Suprapubic skin (tissue), 4 donors: ENCODE measurements at regions not wholly inside any gene's neighbourhood (a gene's known extent, or its start where the extent isn't known, plus 50 kb on each side); places are given as distances from the start of the nearest gene placed in this dataset.
"Not testable (repeated sequence)": the region's sequence is repeated elsewhere in the genome, so short reads cannot be mapped to it uniquely, and the experiment has no call there.

Source experiments
- DNase-seq, 2 donors: peaks; one replicate each; pipeline ENCODE4 v3.0.0-alpha.2; 2019; ENCODE audit warnings: low spot score in 2 of 2
- H3K27ac ChIP-seq: fragments of 200-600 bp; sonication (generic); one replicate; pipeline ENCODE4 v1.5.1; 2019
- H3K27me3 ChIP-seq: fragments of 200-600 bp; sonication (generic); one replicate; pipeline ENCODE4 v1.5.1; 2019
- H3K36me3 ChIP-seq: fragments of 200-600 bp; sonication (generic); one replicate; pipeline ENCODE4 v1.5.1; 2019
- H3K4me1 ChIP-seq: fragments of 200-600 bp; sonication (generic); one replicate; pipeline ENCODE4 v1.5.1; 2019
- H3K4me3 ChIP-seq: fragments of 200-600 bp; sonication (generic); one replicate; pipeline ENCODE4 v1.5.1; 2019; ENCODE audit warnings: mild to moderate bottlenecking
- H3K9me3 ChIP-seq: fragments of 200-600 bp; sonication (generic); one replicate; pipeline ENCODE4 v1.5.1; 2019
- CTCF ChIP-seq, 2 donors: fragments of 200-600 bp in 1 of 2; fragments of 450-650 bp in 1 of 2; sonication (generic) in 1 of 2; IDR thresholded peaks; one replicate each; pipeline ENCODE4 v1.5.1; 2016 to 2019; ENCODE audit warnings: antibody characterized with exemption in 2 of 2, mild to moderate bottlenecking in 1 of 2, moderate library complexity in 1 of 2
- EP300 ChIP-seq: sonication (generic); formaldehyde crosslinking; IDR thresholded peaks from one replicate; pipeline ENCODE4 v1.6.1; 2017; ENCODE audit warnings: antibody characterized with exemption
- POLR2A ChIP-seq, 2 donors: fragments of 450-650 bp; IDR thresholded peaks; one replicate each; pipeline ENCODE4 v1.6.1; 2017; ENCODE audit warnings: antibody characterized with exemption in 2 of 2, mild to moderate bottlenecking in 2 of 2, moderate library complexity in 2 of 2
- POLR2AphosphoS5 ChIP-seq, 3 donors: sonication (generic); formaldehyde crosslinking; IDR thresholded peaks; one replicate each; pipeline ENCODE4 v1.6.1; 2017; ENCODE audit warnings: antibody characterized with exemption in 3 of 3
- WGBS: methylation state at CpG from one replicate; pipeline ENCODE4 v1.1.5; 2018; 5-methylcytosine and 5-hydroxymethylcytosine counted together

GRCh38 chr1:68720476-68720875 lies 223.6 kb upstream of the DEPDC1 start:
- no peak overlapping the region for H3K4me3 ChIP-seq
- 82% methylated on average over 1 of the region's 1 CpG for WGBS
- no peaks in the 10 kb centered on the region for H3K27me3 ChIP-seq
- DNase-seq: no peak
- TF ChIP-seq POLR2AphosphoS5 (IDR thresholded peaks at IDR 0.05) (no peak), POLR2A (IDR thresholded peaks at IDR 0.05) (no peak), EP300 (no peak), CTCF (IDR thresholded peaks at IDR 0.05) (no peak)
- H3K36me3 ChIP-seq: no peaks in the 10 kb centered on the region
- no peak overlapping the region for H3K27ac ChIP-seq
- H3K9me3 ChIP-seq: no peaks in the 10 kb centered on the region
- H3K4me1 ChIP-seq: no peaks in the 10 kb centered on the region

DNA sequence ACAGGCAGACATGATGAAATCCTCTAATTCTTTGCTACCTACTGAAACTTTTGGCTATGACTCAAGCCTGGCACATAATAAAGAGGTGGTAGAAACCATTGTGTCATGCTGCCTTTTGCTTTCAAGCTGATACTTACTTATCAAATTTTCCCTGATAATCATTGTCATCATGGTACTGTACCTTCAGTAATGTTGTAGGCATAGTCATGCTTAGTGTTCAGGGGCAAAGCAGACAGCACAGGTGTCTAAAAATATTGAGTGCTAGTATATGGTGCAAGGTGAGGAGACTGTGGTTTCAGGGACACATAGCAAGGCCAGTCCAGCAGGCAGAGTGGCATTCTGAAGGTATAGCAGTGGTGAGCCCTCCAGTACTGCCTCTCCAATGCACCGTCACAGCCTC lies 226.9 kb upstream of the DEPDC1 start:
- DNase-seq: no peak
- H3K27ac ChIP-seq: no peak overlapping the region
- no peaks in the 10 kb centered on the region for H3K4me1 ChIP-seq
- WGBS: 93% methylated on average over 1 of the region's 1 CpG
- no peak overlapping the region for H3K4me3 ChIP-seq
- no peaks in the 10 kb centered on the region for H3K9me3 ChIP-seq
- H3K36me3 ChIP-seq: no peaks in the 10 kb centered on the region
- TF ChIP-seq POLR2AphosphoS5 (IDR thresholded peaks at IDR 0.05): no peak
- TF ChIP-seq POLR2A (IDR thresholded peaks at IDR 0.05): no peak
- H3K27me3 ChIP-seq: no peaks in the 10 kb centered on the region

DNA sequence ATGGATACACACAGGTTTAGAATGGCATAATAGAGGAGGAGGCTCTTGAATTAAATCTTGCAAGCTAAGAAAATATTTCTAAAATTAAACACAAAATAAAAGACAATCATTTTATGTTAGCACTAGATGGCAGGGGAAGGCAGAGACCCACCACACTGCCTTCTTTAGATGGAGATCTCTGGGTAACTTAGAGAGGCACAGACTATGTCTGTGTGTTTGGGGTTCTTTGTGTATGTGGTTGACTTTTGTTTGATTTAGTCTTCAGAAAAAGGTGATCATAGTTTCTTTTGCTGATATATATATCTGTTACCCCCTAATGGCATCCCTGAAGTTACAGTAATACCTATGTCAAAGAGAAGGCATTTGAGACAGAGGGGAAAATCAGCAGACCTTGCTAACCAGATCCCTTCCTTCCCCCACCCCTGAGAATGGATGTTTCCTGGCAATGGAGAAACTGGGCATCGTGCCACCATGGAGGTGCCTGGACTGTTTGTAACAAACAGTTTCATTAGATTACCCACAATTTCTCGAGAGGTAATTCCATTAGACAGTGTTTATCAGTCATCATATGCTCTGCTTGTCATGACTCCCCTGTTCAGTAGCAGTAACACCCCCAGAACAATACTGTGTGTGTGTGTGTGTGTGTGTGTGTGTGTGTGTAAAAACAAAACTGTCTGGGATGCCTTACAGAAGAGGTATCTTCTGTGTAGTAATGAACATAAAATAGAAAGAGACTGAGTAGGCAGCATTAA lies 228.3 kb upstream of the DEPDC1 start:
- no peaks in the 10 kb centered on the region for H3K36me3 ChIP-seq
- H3K27me3 ChIP-seq: no peaks in the 10 kb centered on the region
- H3K27ac ChIP-seq: no peak overlapping the region
- WGBS: 20% methylated on average over 2 of the region's 2 CpGs
- TF ChIP-seq POLR2A (IDR thresholded peaks at IDR 0.05) (no peak), EP300 (no peak), POLR2AphosphoS5 (IDR thresholded peaks at IDR 0.05) (no peak)
- no peaks in the 10 kb centered on the region for H3K4me1 ChIP-seq
- H3K4me3 ChIP-seq: no peak overlapping the region
- DNase-seq: no peak
- no peaks in the 10 kb centered on the region for H3K9me3 ChIP-seq

GRCh38 chr1:68739486-68739885 lies 242.6 kb upstream of the DEPDC1 start:
- not testable (repeated sequence) for H3K9me3 ChIP-seq, H3K4me3 ChIP-seq, H3K27me3 ChIP-seq, DNase-seq, H3K36me3 ChIP-seq, H3K4me1 ChIP-seq, H3K27ac ChIP-seq
- 89% methylated on average over 18 of the region's 19 CpGs for WGBS

GRCh38 chr1:68745011-68745410 lies 248.1 kb upstream of the DEPDC1 start:
- H3K27ac ChIP-seq: no peak overlapping the region
- 31% methylated on average over 2 of the region's 2 CpGs for WGBS
- H3K27me3 ChIP-seq: no peaks in the 10 kb centered on the region
- H3K4me3 ChIP-seq: no peak overlapping the region
- H3K36me3 ChIP-seq: no peaks in the 10 kb centered on the region
- DNase-seq: no peak
- TF ChIP-seq POLR2AphosphoS5 (IDR thresholded peaks at IDR 0.05): no peak
- no peak for TF ChIP-seq POLR2A (IDR thresholded peaks at IDR 0.05)
- TF ChIP-seq EP300: no peak
- TF ChIP-seq CTCF (IDR thresholded peaks at IDR 0.05): no peak
- H3K4me1 ChIP-seq: no peaks in the 10 kb centered on the region
- no peaks in the 10 kb centered on the region for H3K9me3 ChIP-seq

- H3K36me3 ChIP-seq: no peaks in the 10 kb centered on the region
- H3K27ac ChIP-seq: no peak overlapping the region
- DNase-seq: no peak
- no peaks in the 10 kb centered on the region for H3K9me3 ChIP-seq
- TF ChIP-seq CTCF (IDR thresholded peaks at IDR 0.05) (no peak), POLR2AphosphoS5 (IDR thresholded peaks at IDR 0.05) (no peak), EP300 (no peak), POLR2A (IDR thresholded peaks at IDR 0.05) (no peak)
- H3K4me1 ChIP-seq: no peaks in the 10 kb centered on the region
- no peaks in the 10 kb centered on the region for H3K27me3 ChIP-seq
- H3K4me3 ChIP-seq: no peak overlapping the region
- 25% methylated on average over 1 of the region's 1 CpG for WGBS
Observed at GRCh38 chr1:68745451-68745850, 248.6 kb upstream of the DEPDC1 start.

- no peak for DNase-seq
- whole genome bisulfite sequencing: 87% methylated on average over 1 of the region's 1 CpG
- Histone ChIP-seq H3K4me3 (no peak overlapping the region), H3K27me3 (no peaks in the 10 kb centered on the region), H3K9me3 (no peaks in the 10 kb centered on the region), H3K36me3 (no peaks in the 10 kb centered on the region), H3K27ac (no peak overlapping the region), H3K4me1 (no peaks in the 10 kb centered on the region)
- no peak for TF ChIP-seq CTCF (IDR thresholded peaks at IDR 0.05)
Observed at GRCh38 chr1:68746378-68746777, 249.5 kb upstream of the DEPDC1 start.
